ENCODE measurements at regions not wholly inside any gene's neighbourhood (a gene's known extent, or its start where the extent isn't known, plus 50 kb on each side); places are given as distances from the start of the nearest gene placed in this dataset.

- no peak for TF ChIP-seq CTCF (IDR thresholded peaks at IDR 0.05)
- TF ChIP-seq POLR2A (IDR thresholded peaks at IDR 0.05) = no peak
Observed at GRCh38 chr3:84724877-84725276, 233.9 kb upstream of the CADM2 start.

All from Peyer's patch (tissue), 4 donors.